ENCODE measurements at regions not wholly inside any gene's neighbourhood (a gene's known extent, or its start where the extent isn't known, plus 50 kb on each side); places are given as distances from the start of the nearest gene placed in this dataset.
A peak's percentile ranks its signal among the peaks of the same experiment; 100 is the strongest.
"Not testable (repeated sequence)": the region's sequence is repeated elsewhere in the genome, so short reads cannot be mapped to it uniquely, and the experiment has no call there.

GRCh38 chr11:11208994-11209393, 144.1 kb downstream of the CSNK2A3 start:
- no peak for TF ChIP-seq POLR2AphosphoS5 (IDR thresholded peaks at IDR 0.05; ENCODE audit: low read depth, low read length)
- FAIRE-seq: no peak
- DNase-seq (ENCODE audit: insufficient read length): no peak

- TF ChIP-seq TAF1 (IDR thresholded peaks at IDR 0.05; ENCODE audit: borderline replicate concordance, low read depth, low read length): no peak
- no peak for TF ChIP-seq POLR2AphosphoS5 (IDR thresholded peaks at IDR 0.05; ENCODE audit: low read depth, low read length)
- TF ChIP-seq POLR2A (IDR thresholded peaks at IDR 0.05; ENCODE audit: low read depth, low read length): no peak
- no peak for FAIRE-seq
- no peak for DNase-seq (ENCODE audit: insufficient read length)
Measured at GRCh38 chr11:11207428-11207827, 145.6 kb downstream of the CSNK2A3 start.

- DNase-seq (ENCODE audit: insufficient read length) (no peak), FAIRE-seq (no peak)
- TF ChIP-seq POLR2A (IDR thresholded peaks at IDR 0.05; ENCODE audit: low read depth, low read length) (no peak), TAF1 (IDR thresholded peaks at IDR 0.05; ENCODE audit: borderline replicate concordance, low read depth, low read length) (no peak), POLR2AphosphoS5 (IDR thresholded peaks at IDR 0.05; ENCODE audit: low read depth, low read length) (no peak)
Measured at GRCh38 chr11:11206484-11206883, 146.6 kb downstream of the CSNK2A3 start.

- no peak for TF ChIP-seq TAF1 (IDR thresholded peaks at IDR 0.05; ENCODE audit: borderline replicate concordance, low read depth, low read length)
- no peak for TF ChIP-seq POLR2AphosphoS5 (IDR thresholded peaks at IDR 0.05; ENCODE audit: low read depth, low read length)
- no peak for TF ChIP-seq POLR2A (IDR thresholded peaks at IDR 0.05; ENCODE audit: low read depth, low read length)
- FAIRE-seq: no peak
- no peak for DNase-seq (ENCODE audit: insufficient read length)
Measured at GRCh38 chr11:11202885-11203284, 150.2 kb downstream of the CSNK2A3 start.

GRCh38 chr11:11201302-11201701, 151.7 kb downstream of the CSNK2A3 start:
- FAIRE-seq; DNase-seq (ENCODE audit: insufficient read length): not testable (repeated sequence)

- FAIRE-seq (no peak), DNase-seq (ENCODE audit: insufficient read length) (no peak)
- no peak for TF ChIP-seq POLR2A (IDR thresholded peaks at IDR 0.05; ENCODE audit: low read depth, low read length)
- no peak for TF ChIP-seq POLR2AphosphoS5 (IDR thresholded peaks at IDR 0.05; ENCODE audit: low read depth, low read length)
- no peak for TF ChIP-seq TAF1 (IDR thresholded peaks at IDR 0.05; ENCODE audit: borderline replicate concordance, low read depth, low read length)
Measured at GRCh38 chr11:11192541-11192940, 160.5 kb downstream of the CSNK2A3 start.

GRCh38 chr11:11189506-11189905, 163.5 kb downstream of the CSNK2A3 start:
- DNase-seq (ENCODE audit: insufficient read length): no peak
- no peak for FAIRE-seq
- TF ChIP-seq POLR2A (IDR thresholded peaks at IDR 0.05; ENCODE audit: low read depth, low read length) (no peak), POLR2AphosphoS5 (IDR thresholded peaks at IDR 0.05; ENCODE audit: low read depth, low read length) (no peak), TAF1 (IDR thresholded peaks at IDR 0.05; ENCODE audit: borderline replicate concordance, low read depth, low read length) (no peak)

GRCh38 chr11:11186249-11186648, 166.8 kb downstream of the CSNK2A3 start:
- DNase-seq (ENCODE audit: insufficient read length): no peak
- TF ChIP-seq POLR2A (IDR thresholded peaks at IDR 0.05; ENCODE audit: low read depth, low read length): no peak
- no peak for TF ChIP-seq POLR2AphosphoS5 (IDR thresholded peaks at IDR 0.05; ENCODE audit: low read depth, low read length)
- no peak for TF ChIP-seq TAF1 (IDR thresholded peaks at IDR 0.05; ENCODE audit: borderline replicate concordance, low read depth, low read length)
- peak; percentile 14 for FAIRE-seq

GRCh38 chr11:11182261-11182660, 170.8 kb downstream of the CSNK2A3 start:
- DNase-seq (ENCODE audit: insufficient read length) (no peak), FAIRE-seq (no peak)
- no peak for TF ChIP-seq POLR2AphosphoS5 (IDR thresholded peaks at IDR 0.05; ENCODE audit: low read depth, low read length)
- TF ChIP-seq TAF1 (IDR thresholded peaks at IDR 0.05; ENCODE audit: borderline replicate concordance, low read depth, low read length): no peak
- no peak for TF ChIP-seq POLR2A (IDR thresholded peaks at IDR 0.05; ENCODE audit: low read depth, low read length)

GRCh38 chr11:11178671-11179638, 174.1 kb downstream of the CSNK2A3 start:
- FAIRE-seq (no peak), DNase-seq (ENCODE audit: insufficient read length) (no peak)
- TF ChIP-seq POLR2A (IDR thresholded peaks at IDR 0.05; ENCODE audit: low read depth, low read length) (no peak), TAF1 (IDR thresholded peaks at IDR 0.05; ENCODE audit: borderline replicate concordance, low read depth, low read length) (no peak), POLR2AphosphoS5 (IDR thresholded peaks at IDR 0.05; ENCODE audit: low read depth, low read length) (no peak)

- DNase-seq (ENCODE audit: insufficient read length) (no peak), FAIRE-seq (no peak)
- no peak for TF ChIP-seq TAF1 (IDR thresholded peaks at IDR 0.05; ENCODE audit: borderline replicate concordance, low read depth, low read length)
- TF ChIP-seq POLR2A (IDR thresholded peaks at IDR 0.05; ENCODE audit: low read depth, low read length): no peak
- TF ChIP-seq POLR2AphosphoS5 (IDR thresholded peaks at IDR 0.05; ENCODE audit: low read depth, low read length): no peak
Measured at GRCh38 chr11:11177156-11177808, 175.8 kb downstream of the CSNK2A3 start.
